Liver (tissue), 8 donors: ENCODE measurements at regions not wholly inside any gene's neighbourhood (a gene's known extent, or its start where the extent isn't known, plus 50 kb on each side); places are given as distances from the start of the nearest gene placed in this dataset.

Experiments used
- DNase-seq: peaks from one replicate; pipeline ENCODE4 v3.0.0-alpha.2; 2017; ENCODE audit warnings: low spot score
- H3K27ac ChIP-seq, 2 donors: one replicate each; pipeline ENCODE4 v1.7.0; 2013; ENCODE audit warnings: inconsistent platforms in 2 of 2, low read length in 2 of 2, control low read depth in 1 of 2, low read depth in 1 of 2, mild to moderate bottlenecking in 1 of 2
- H3K27me3 ChIP-seq, 4 donors: one replicate each; pipeline versions ENCODE4 v1.6.1 to v1.7.0; 2013; ENCODE audit warnings: low read length in 3 of 4, inconsistent platforms in 1 of 4, mild to moderate bottlenecking in 1 of 4, moderate library complexity in 1 of 4; ENCODE audit not compliant: control insufficient read depth in 4 of 4, insufficient read depth in 4 of 4
- H3K36me3 ChIP-seq, 4 donors: one replicate each; pipeline versions ENCODE4 v1.6.1 to v1.7.0; 2013; ENCODE audit warnings: low read length in 3 of 4, mild to moderate bottlenecking in 3 of 4, low read depth in 1 of 4, moderate library complexity in 1 of 4; ENCODE audit not compliant: control insufficient read depth in 4 of 4, insufficient read depth in 3 of 4
- H3K4me1 ChIP-seq, 4 donors: one replicate each; pipeline versions ENCODE4 v1.6.1 to v1.7.0; 2013; ENCODE audit warnings: low read length in 3 of 4, mild to moderate bottlenecking in 3 of 4, moderate library complexity in 1 of 4; ENCODE audit not compliant: control insufficient read depth in 4 of 4, insufficient read depth in 4 of 4
- H3K4me3 ChIP-seq, 3 donors: one replicate each; pipeline versions ENCODE4 v1.6.1 to v1.7.0; 2013; ENCODE audit warnings: low read length in 3 of 3, control low read depth in 1 of 3, low read depth in 1 of 3, mild to moderate bottlenecking in 1 of 3
- H3K9ac ChIP-seq, 2 donors: one replicate each; pipeline ENCODE4 v1.7.0; 2013; ENCODE audit warnings: low read length in 2 of 2, mild to moderate bottlenecking in 2 of 2, moderate library complexity in 2 of 2, control low read depth in 1 of 2, low read depth in 1 of 2
- H3K9me3 ChIP-seq, 4 donors: one replicate each; pipeline versions ENCODE4 v1.6.1 to v1.7.0; 2013; ENCODE audit warnings: low read length in 3 of 4; ENCODE audit not compliant: control insufficient read depth in 4 of 4
- CTCF ChIP-seq: fragments of 150-350 bp; IDR thresholded peaks from 2 replicates; pipeline ENCODE4 v1.5.1; 2017; ENCODE audit warnings: improper control_type of control experiment, low read depth, low read length; ENCODE audit not compliant: missing input control
- EGR1 ChIP-seq, 2 donors: IDR thresholded peaks; 2 replicates each; pipeline ENCODE4 v1.6.1; 2016 to 2018; ENCODE audit warnings: antibody characterized with exemption in 2 of 2, low read depth in 2 of 2
- FOXA1 ChIP-seq: IDR thresholded peaks from 2 replicates; pipeline ENCODE4 v1.6.1; 2016; ENCODE audit warnings: antibody characterized with exemption
- FOXA2 ChIP-seq: IDR thresholded peaks from 2 replicates; pipeline ENCODE4 v1.6.1; 2016; ENCODE audit warnings: antibody characterized with exemption
- GABPA ChIP-seq, 2 donors: IDR thresholded peaks in 1 of 2; conservative IDR thresholded peaks in 1 of 2; 2 replicates each; pipeline ENCODE4 v1.6.1; 2016; ENCODE audit warnings: antibody characterized with exemption in 2 of 2, mild to moderate bottlenecking in 1 of 2, moderate library complexity in 1 of 2
- HNF4A ChIP-seq, 2 donors: conservative IDR thresholded peaks; 2 replicates each; pipeline ENCODE4 v1.6.1; 2016; ENCODE audit warnings: antibody characterized with exemption in 2 of 2, mild to moderate bottlenecking in 2 of 2
- HNF4G ChIP-seq: IDR thresholded peaks from 2 replicates; pipeline ENCODE4 v1.6.1; 2016; ENCODE audit warnings: antibody characterized with exemption
- JUND ChIP-seq, 2 donors: IDR thresholded peaks; 2 replicates each; pipeline ENCODE4 v1.6.1; 2016; ENCODE audit warnings: antibody characterized with exemption in 2 of 2
- NR2F2 ChIP-seq: IDR thresholded peaks from 2 replicates; pipeline ENCODE4 v1.6.1; 2016; ENCODE audit warnings: antibody characterized with exemption
- RAD21 ChIP-seq, 2 donors: IDR thresholded peaks; 2 replicates each; pipeline ENCODE4 v1.6.1; 2016; ENCODE audit warnings: antibody characterized with exemption in 2 of 2, mild to moderate bottlenecking in 2 of 2
- REST ChIP-seq: IDR thresholded peaks from 2 replicates; pipeline ENCODE4 v1.6.1; 2016; ENCODE audit warnings: antibody characterized with exemption, mild to moderate bottlenecking
- RXRA ChIP-seq, 2 donors: IDR thresholded peaks; 2 replicates each; pipeline ENCODE4 v1.6.1; 2017 to 2018; ENCODE audit warnings: antibody characterized with exemption in 2 of 2, mild to moderate bottlenecking in 1 of 2
- SP1 ChIP-seq: IDR thresholded peaks from 2 replicates; pipeline ENCODE4 v1.6.1; 2018; ENCODE audit warnings: antibody characterized with exemption, mild to moderate bottlenecking
- TAF1 ChIP-seq: conservative IDR thresholded peaks from 2 replicates; pipeline ENCODE4 v1.6.1; 2016; ENCODE audit warnings: antibody characterized with exemption, mild to moderate bottlenecking
- YY1 ChIP-seq: IDR thresholded peaks from 2 replicates; pipeline ENCODE4 v1.6.1; 2016; ENCODE audit warnings: antibody characterized with exemption, mild to moderate bottlenecking
- WGBS: extraction: QIAGEN DNeasy Blood & Tissue Kit; methylation state at CpG from one replicate; pipeline ENCODE4 v1.1.7; 2013; 5-methylcytosine and 5-hydroxymethylcytosine counted together
- TF ChIP-seq, protein P1 (sequence below): IDR thresholded peaks from 2 replicates; pipeline ENCODE4 v1.6.1; 2016; ENCODE audit warnings: antibody characterized with exemption
- TF ChIP-seq, protein P2 (sequence below): IDR thresholded peaks from 2 replicates; pipeline ENCODE4 v1.6.1; 2016; ENCODE audit warnings: antibody characterized with exemption
- TF ChIP-seq, protein P3 (sequence below): IDR thresholded peaks from 2 replicates; pipeline ENCODE4 v1.6.1; 2016; ENCODE audit warnings: antibody characterized with exemption
- donor health status: healthy.
- donor health status: healthy.
- donor health status: healthy.
- donor health status: healthy.
- donor health status: healthy.

- no peak overlapping the region for H3K4me3 ChIP-seq
- no peak for DNase-seq
- H3K9ac ChIP-seq: no peak overlapping the region
- TF ChIP-seq SP1 (no peak), YY1 (no peak), FOXA1 (no peak), CTCF (no peak), RAD21 (IDR thresholded peaks at IDR 0.05) (no peak), EGR1 (IDR thresholded peaks at IDR 0.05; ENCODE audit: low read depth in 2 of 2) (no peak), JUND (IDR thresholded peaks at IDR 0.05) (no peak), REST (no peak), RXRA (IDR thresholded peaks at IDR 0.05) (no peak), HNF4G (no peak), GABPA (IDR thresholded peaks at IDR 0.05 in 1 of 2, conservative IDR thresholded peaks at IDR 0.05 in 1 of 2) (no peak), FOXA2 (no peak), HNF4A (conservative IDR thresholded peaks at IDR 0.05) (no peak), NR2F2 (no peak), TAF1 (no peak)
- TF ChIP-seq, protein P1, sequence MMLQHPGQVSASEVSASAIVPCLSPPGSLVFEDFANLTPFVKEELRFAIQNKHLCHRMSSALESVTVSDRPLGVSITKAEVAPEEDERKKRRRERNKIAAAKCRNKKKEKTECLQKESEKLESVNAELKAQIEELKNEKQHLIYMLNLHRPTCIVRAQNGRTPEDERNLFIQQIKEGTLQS: no peak
- TF ChIP-seq, protein P2, sequence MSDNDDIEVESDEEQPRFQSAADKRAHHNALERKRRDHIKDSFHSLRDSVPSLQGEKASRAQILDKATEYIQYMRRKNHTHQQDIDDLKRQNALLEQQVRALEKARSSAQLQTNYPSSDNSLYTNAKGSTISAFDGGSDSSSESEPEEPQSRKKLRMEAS: no peak
- H3K9me3 ChIP-seq: no peaks in the 10 kb centered on the region
- H3K36me3 ChIP-seq: no peaks in the 10 kb centered on the region
- 87% methylated on average over 1 of the region's 1 CpG for WGBS
- no peak overlapping the region for H3K27ac ChIP-seq
- no peaks in the 10 kb centered on the region for H3K4me1 ChIP-seq
- H3K27me3 ChIP-seq: no peaks in the 10 kb centered on the region
Observed at GRCh38 chr7:24108906-24109376, 175.0 kb upstream of the NPY start.

- no peaks in the 10 kb centered on the region for H3K27me3 ChIP-seq
- no peaks in the 10 kb centered on the region for H3K4me1 ChIP-seq
- 79% methylated on average over 2 of the region's 2 CpGs for WGBS
- no peaks in the 10 kb centered on the region for H3K36me3 ChIP-seq
- no peaks in the 10 kb centered on the region for H3K9me3 ChIP-seq
- no peak overlapping the region for H3K27ac ChIP-seq
- H3K9ac ChIP-seq: no peak overlapping the region
- no peak overlapping the region for H3K4me3 ChIP-seq
- no peak for DNase-seq
- TF ChIP-seq FOXA1 (no peak), NR2F2 (no peak), GABPA (IDR thresholded peaks at IDR 0.05 in 1 of 2, conservative IDR thresholded peaks at IDR 0.05 in 1 of 2) (no peak), REST (no peak), JUND (IDR thresholded peaks at IDR 0.05) (no peak), EGR1 (IDR thresholded peaks at IDR 0.05; ENCODE audit: low read depth in 2 of 2) (no peak), HNF4G (no peak), CTCF (no peak)
- TF ChIP-seq, protein P2: no peak
- TF ChIP-seq, protein P3, sequence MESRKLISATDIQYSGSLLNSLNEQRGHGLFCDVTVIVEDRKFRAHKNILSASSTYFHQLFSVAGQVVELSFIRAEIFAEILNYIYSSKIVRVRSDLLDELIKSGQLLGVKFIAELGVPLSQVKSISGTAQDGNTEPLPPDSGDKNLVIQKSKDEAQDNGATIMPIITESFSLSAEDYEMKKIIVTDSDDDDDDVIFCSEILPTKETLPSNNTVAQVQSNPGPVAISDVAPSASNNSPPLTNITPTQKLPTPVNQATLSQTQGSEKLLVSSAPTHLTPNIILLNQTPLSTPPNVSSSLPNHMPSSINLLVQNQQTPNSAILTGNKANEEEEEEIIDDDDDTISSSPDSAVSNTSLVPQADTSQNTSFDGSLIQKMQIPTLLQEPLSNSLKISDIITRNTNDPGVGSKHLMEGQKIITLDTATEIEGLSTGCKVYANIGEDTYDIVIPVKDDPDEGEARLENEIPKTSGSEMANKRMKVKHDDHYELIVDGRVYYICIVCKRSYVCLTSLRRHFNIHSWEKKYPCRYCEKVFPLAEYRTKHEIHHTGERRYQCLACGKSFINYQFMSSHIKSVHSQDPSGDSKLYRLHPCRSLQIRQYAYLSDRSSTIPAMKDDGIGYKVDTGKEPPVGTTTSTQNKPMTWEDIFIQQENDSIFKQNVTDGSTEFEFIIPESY: no peak
Observed at GRCh38 chr7:24110056-24110455, 173.9 kb upstream of the NPY start.
